GM18502 (cell line): ENCODE measurements at regions not wholly inside any gene's neighbourhood (a gene's known extent, or its start where the extent isn't known, plus 50 kb on each side); places are given as distances from the start of the nearest gene placed in this dataset.
"Not testable (repeated sequence)": the region's sequence is repeated elsewhere in the genome, so short reads cannot be mapped to it uniquely, and the experiment has no call there.

Experiments used
- ATAC-seq: cut with Tn5 transposase; IDR thresholded peaks from one replicate; pipeline ENCODE4 v1.9.1; 2021; ENCODE audit warnings: mild to moderate bottlenecking; ENCODE audit not compliant: unreplicated experiment, poor library complexity

DNA sequence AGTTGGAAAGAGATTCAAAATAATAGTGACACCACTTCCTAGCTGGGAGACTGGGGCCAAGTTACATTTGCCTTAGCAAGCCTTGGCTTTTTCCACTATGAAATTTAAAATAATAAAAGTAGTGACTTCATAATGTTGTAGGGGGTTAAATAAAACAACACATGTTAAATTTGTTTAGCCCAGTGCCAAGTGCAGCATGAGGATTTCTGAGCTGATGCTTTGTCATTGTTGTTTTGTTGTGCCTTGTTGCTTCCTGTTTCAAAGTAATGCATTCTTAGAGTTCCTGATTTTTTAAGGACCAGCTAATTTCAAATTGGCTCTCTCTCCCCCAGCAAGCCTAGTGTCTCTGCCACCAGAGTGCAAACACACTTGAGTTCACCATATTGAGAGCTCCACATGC lies 270.7 kb upstream of the PAPPA start:
- no peak for ATAC-seq

DNA sequence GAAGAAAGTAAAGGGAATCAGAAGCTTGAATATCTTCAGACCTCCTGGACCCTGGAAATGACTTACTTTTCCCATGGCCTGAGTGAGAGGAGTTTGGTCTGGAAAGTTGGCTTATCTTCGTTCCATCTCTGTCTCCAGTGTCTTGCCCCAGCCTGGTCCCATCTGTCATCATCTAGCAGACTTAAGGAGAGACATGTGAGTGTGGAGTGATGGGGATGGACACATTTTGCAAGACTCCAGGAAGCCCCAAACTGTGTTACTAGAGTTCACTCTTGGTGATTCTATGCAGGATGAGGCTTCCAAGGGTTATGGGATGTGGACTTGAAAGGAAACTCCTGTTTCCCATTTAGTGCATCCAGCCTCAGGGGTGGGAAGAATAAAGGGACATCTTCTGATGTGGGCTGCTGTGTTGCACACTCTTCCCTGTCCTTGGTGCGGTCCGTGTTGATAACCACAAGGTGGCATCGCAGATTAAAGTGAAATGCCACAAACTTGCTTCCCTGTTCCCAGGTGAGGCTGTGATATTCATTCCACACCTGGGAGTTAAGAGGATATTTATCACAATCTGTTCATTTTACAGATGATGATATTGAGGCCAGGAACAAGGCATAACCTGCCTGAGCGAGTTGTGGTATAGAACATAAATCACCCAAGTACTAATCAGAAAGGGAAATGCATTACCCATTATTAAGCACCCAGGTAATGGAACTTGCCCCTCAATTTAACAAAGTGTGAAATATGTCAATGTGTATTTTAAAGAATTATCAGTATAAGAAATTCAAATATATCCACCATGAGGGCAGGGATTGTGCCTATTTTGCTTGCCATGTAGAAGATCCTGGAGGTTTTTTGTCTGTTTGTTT lies 269.9 kb upstream of the PAPPA start:
- no peak for ATAC-seq

DNA sequence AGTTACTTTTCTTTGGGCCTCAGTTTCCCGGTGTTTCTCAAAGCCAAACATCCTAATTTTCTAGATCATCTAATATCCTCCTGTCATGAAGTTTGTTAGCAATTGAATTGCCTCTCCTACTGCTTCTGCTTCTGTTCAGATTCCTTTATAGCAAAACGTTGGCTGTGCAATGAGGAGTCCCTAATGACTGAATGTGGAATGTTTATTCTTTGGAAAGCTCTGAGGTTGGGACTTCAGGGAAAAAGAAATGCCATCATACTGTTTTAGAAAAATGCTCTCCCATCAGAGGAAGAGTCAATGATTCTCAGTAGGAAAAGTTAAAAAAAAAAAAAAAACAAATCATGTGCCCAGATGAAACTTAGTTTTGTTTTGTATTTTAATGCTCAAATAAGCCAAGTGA lies 268.7 kb upstream of the PAPPA start:
- ATAC-seq: no peak

DNA sequence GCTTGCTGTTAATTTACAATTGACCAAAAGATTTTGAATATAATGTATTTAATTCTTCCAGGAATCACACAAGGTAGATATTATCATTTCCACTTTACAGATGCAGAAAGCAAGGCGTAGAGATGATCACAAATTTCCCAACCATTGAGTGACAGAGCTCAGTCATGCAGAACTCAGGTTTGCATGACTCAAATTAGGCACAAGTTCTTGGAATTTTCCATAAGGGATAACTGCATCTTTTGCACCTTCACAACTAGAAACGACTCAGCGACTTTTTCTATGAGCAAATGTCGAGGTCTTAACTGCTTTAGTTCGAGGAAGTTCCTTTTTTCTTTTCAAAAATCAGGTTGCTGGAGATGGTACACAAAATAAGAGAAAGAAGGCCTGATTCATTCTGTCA lies 265.5 kb upstream of the PAPPA start:
- ATAC-seq: no peak

DNA sequence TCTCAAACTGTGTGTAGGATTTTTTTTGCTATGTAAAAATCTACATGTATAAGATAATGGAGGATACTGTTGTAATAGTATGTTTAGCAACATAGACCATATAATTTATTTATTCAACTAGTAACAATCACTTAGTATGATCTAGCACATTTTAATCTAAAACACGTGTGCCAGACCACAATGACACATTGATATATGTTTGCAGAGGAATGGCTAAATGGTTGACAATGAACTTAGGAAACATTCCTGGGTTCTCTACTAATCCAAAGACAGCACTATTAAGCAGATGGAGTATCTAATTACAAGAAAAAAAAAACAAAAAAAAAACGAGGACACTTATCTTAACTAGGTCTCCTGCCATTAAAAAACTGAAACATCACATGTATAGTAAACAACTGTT lies 261.7 kb upstream of the PAPPA start:
- ATAC-seq: no peak

DNA sequence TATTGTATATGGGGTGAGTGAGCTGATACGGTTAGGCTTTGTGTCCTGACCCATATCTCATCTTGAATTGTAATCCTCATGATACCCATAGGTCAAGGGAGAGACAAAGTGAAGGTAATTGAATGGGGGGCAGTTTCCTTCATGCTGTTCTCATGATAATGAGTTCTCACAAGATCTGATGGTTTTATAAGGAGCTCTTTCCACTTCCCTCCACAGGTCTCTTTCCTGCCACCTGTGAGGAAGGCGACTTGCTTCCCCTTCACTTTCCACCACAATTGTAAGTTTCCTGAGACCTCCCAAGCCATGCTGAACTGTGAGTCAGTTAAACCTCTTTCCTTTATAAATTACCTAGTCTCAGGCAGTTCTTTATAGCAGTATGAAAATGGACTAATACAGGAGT lies 255.1 kb upstream of the PAPPA start:
- ATAC-seq: not testable (repeated sequence)

DNA sequence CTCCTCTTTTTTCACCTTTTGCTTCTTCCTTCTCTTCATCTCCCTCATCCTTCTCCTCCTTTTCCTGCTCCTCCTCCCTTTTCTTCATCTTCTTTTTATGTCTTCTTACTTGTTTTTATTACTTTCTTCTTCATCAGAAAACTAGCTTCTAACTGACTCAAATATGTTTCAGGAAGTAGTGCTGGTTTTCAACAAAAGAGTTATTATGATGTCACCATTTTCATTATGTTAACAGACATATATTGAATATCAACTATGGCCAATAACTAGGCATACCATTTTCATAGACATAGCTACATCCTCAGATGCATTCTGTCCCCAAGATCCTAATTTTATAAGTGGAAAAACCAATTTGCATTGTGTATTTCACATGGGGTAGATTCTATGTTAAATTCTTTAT lies 252.9 kb upstream of the PAPPA start:
- no peak for ATAC-seq

DNA sequence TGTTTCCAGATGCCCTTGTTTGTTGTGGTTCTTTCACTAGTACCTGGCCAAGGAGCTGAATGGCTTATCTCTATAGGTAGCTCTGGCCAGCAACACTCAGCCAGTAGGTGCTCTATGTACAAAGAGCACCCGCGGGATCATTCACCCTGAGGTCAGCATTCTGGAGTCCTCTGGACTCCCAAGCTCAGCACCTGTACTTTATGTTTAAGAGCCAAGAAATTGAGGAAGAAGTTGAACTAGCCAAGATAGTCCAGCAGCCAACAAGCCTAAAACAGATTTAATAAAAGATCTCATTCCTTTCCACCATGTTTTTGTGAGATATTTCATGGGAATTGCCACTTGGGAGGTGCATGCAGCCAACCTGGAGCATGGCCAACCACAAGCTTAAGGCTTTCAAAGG lies 242.6 kb upstream of the PAPPA start:
- no peak for ATAC-seq

DNA sequence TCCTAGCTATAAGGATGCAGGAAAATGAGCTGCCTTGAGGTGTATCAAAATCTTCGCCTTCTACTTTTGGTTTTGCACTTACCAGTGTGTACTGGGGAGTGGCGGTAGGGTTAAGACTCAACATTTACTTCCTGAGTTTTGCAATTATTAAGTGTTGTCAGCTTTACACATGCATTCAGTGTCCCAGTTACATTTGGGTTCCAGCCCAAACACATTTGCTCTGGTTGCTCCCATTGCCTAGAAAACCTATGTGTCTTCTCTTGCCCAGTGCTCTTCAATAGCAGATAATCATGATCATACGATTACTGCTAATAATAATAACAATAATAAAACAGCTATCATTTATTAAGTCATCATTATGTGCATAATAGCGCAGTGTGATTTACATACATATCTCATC lies 241.5 kb upstream of the PAPPA start:
- no peak for ATAC-seq

DNA sequence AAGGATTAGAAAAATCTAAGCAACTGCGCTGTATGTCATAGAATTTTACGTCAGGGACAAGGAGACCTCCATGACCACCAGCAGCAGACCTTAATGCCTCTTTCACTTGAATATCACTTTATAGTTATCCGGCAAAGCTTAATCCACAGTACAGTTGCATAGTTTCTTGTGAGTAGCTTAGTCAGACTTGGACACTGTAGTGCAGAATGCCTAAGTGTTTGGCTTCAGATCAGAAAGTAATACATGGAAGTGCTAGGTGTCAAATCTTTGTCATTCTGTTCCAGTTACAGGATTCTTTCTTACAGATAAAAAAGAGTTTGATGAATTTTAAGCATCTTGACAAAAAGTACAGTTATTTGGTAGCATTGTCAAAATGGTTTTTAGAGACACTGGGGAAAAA lies 239.9 kb upstream of the PAPPA start:
- no peak for ATAC-seq

DNA sequence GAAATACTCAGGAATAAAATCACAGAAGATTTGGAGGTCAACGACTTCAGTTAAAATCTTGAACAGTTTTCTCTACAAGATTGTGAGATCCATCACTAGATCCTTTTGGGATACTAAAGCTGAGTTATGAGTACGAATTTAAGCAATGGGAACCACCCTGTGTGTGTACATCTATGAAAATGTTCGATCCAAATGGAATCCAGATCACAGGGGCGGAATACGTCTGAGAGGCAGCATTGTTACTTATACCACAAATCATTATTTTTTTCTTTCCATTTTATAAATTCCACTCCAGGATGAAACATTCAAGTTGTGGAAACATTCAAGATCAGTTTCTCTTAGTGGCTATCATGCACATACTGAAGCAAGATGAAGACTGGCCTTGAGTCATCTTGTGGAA lies 239.3 kb upstream of the PAPPA start:
- no peak for ATAC-seq

DNA sequence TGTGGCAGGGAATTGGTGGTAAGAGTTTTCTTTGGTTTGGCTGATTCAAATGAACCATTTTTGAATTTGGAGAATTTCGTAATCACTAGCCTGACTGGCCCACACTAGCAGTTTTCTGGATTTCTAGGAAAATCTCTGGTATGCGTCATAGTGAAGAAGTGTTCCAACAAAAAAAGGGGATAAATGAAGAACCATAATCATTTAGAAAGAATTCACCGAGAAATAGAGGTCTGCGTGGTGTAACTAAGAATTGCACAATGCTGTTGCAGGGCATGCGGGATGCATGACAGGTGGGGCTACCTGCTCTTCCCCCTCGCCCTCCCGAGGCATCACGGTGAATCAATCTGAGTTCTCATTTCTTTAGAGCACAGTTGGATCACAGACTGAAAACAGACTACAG lies 232.3 kb upstream of the PAPPA start:
- no peak for ATAC-seq

DNA sequence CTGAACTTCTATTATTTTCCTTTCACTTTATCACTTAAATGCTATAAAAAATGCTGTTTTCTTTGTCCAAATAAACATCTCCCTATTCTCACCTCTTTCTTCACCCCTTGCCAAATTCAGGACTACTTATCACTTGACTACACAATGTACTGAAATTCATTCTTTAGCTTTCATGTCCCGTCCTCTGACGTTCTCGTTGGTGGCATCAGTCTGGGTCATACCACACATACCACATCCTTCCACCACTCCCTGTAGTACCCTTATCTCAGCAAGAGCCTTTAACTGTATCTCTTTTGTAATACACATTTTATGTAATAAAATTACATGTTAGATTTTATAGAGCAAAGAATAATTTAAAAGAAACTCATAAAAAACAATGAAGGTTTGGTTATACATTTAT lies 231.1 kb upstream of the PAPPA start:
- no peak for ATAC-seq

DNA sequence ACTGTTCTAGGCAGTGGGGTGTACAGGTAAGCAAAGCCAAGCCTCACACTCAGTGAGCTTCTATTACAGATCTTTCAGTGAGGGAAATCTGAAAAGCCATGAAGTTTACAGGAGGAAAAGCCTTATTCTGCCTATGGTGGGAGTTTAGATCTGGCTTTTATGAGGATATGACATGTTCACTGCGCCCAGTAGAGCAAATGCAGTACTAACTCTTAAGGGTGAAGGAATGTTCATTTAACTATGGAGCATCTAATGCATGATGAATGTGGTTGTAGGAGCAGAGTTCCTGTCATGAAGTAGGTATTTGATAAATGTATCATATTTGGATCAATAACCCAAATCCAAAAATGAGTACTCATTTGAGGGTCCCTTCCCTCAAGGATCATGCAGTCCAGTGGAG lies 230.2 kb upstream of the PAPPA start:
- ATAC-seq: no peak

DNA sequence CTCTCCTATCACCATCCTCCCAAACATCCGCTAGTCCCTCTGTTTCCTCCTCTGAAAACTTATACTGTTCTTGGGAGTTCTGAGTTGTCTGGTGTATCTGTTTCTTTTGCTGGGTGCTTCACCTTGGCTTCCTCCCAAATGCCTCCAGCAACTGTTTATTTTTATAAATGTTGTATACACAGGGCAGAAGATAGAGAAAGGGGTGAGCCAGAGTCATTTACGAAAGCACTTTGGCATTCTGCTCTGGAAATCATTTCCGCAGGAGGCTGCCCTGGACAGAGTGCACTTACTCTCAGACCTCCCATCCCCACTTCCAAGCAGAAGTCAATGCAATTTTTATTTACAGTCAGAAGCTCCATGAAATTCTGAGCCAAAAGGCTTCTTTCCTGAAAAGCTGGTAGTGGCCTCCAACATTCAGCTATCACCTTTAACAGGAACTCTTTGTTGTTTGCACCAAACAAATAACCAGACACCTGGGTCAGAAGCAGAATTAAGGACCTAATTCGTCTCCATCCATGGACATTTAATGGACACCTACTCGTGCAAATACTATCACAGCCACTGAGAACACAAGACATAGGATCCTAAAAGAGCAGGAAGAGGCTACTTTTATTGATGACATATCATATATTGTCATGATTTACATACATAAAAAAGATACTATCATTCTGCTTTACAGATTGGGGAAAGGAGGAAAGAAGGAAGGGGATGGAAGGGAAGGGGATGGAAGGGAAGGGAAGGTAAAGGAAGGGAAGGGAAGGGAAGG lies 229.5 kb upstream of the PAPPA start:
- no peak for ATAC-seq

DNA sequence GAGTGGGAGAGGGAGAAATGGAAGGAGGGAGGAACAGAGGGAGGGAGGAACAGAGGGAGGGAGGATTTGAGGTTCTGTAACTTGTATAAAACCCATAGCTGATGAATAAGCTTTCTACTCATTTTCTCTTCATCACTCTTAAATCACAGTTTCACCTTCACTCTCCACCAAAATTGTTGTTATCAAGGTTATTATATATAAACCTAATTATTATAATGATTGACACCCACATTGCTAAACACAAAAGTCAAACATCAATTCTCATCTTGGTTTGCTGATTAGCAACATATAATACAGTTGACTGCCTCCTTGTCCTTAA lies 229.0 kb upstream of the PAPPA start:
- no peak for ATAC-seq

DNA sequence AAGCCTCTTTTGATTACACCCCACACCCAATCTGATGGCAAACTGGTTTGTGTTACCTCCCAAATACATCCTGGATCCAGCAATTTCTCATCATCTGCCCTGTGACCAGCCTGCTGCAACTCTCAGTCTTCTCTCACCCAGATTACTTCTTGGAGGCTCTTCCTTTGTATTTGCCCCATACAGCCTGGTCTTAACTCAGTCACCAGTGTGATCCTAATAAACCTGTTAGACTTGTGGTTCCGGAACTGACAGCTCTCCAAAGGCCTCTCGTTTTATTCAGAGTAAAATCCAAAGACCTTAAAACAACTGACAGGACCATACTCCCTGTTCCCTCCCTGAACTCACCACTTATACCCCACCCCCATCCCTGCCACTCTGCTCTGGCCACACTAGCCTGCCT lies 228.2 kb upstream of the PAPPA start:
- no peak for ATAC-seq

DNA sequence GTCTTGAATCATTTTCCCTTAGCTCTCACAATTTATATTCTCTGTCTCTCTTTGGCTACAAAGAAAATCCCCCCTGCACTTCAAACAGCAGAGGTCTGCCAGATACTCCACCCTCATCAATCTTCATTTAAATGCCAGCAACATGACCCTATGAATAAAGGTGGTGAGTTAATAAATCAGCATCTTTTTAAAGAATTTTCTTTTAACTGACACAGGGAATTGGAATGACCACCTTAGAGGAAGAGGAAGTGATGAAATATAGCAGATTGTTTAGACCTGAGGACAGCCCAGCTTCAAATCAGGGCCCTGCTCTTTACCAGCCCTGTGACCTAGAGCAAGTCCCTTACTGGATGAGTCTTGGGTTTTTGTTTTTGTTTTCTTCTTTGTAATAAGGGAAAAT lies 223.1 kb upstream of the PAPPA start:
- ATAC-seq: no peak

DNA sequence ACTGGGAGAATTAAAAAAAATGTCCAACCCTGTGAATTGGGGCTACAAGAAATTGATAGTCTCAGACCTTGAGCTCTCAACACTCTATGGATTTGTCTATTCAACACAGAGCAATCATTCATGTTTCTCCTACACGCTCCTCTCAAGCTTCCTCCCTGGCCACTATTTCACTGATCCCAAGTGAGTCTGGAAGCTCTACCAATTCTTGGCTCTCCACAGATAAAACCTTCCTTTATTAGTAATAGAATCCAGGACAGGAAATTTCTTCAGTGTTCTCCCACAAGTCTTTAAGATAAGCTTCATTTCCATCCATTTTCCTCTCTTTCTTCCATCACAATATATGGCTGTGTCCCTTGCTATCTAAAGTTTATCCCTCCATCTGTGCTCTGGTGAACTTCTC lies 215.1 kb upstream of the PAPPA start:
- no peak for ATAC-seq

DNA sequence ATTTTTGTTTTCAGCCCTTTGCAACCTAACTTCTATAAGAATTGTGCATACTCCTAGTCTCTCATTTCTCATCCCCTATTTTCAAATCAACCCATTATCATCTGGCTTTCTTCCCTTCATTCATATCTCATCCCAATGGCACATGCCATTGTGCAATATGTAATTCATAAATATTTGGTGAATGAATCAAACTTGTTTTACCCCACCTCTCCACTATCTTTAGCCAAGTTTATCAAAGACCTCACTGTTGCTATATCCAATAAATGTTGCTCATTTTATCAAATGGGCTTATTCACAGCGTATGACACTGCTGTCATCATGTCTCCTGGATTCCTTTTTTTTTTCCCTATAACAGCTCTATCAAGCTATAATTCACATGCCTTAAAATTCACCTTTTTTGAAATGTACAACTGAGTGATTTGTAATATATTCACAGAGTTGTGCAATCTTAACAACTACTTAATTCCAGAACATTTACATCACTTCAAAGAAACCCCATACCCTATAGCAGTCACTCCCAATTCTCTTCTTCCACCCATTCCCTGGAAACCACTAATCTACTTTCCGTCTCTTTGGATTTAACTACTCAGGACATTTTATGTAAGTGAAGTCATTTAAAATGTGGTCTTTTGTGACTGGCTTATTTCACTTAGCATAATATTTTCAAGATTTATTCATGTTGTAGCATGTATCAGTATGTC lies 214.4 kb upstream of the PAPPA start:
- ATAC-seq: no peak

DNA sequence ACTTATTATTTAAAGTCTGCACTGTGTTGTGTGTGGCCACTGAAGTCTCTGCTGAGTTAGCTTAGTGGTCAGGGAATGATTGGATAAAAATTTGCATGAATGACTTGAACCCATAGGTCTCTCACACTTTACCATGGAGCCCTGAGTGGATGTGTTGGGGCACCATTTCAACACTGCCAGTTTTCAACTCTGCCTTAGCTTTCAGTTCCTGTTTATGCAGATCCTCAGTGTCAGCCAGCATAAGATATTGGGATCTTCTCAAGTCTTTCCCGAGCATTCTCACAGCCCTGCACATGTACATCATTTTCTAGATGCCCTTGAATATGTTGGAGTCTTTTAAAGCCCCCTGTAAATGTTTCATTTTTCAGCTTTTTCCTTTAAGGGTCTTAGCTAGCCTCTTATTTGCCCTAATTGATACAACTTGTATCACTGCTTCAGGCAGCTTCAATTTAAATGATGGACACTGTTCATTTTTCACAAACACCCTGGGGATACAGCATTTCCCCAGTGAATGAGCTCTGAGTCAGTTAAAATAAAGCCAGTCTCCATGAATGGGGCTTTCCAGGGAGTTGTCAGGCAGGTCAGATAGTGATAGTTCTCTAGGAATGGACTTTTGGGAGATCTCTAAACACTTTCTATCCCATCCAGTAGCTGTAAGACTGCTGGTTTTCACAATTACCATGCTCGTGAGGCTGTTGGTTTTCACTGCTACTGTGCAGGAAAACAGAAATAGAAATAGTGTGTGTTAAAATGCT lies 211.9 kb upstream of the PAPPA start:
- no peak for ATAC-seq
